ENCODE measurements at regions not wholly inside any gene's neighbourhood (a gene's known extent, or its start where the extent isn't known, plus 50 kb on each side); places are given as distances from the start of the nearest gene placed in this dataset.

GRCh38 chr11:33987545-33987944 is 64.0 kb upstream of the CAPRIN1 start:
- no peak for TF ChIP-seq CTCF (IDR thresholded peaks at IDR 0.05; ENCODE audit: poor library complexity)
- TF ChIP-seq EZH2phosphoT487 (IDR thresholded peaks at IDR 0.05; ENCODE audit: low read depth, severe bottlenecking, unreplicated experiment), result no peak
- TF ChIP-seq EZH2 (IDR thresholded peaks at IDR 0.05; ENCODE audit: borderline replicate concordance), result no peak
